Smooth muscle cell (in vitro differentiated cells): ENCODE measurements at regions not wholly inside any gene's neighbourhood (a gene's known extent, or its start where the extent isn't known, plus 50 kb on each side); places are given as distances from the start of the nearest gene placed in this dataset.

ENCODE experiments used
- DNase-seq: peaks from one replicate; lab custom pipeline; 2025; ENCODE audit not compliant: unreplicated experiment; lab: John Stamatoyannopoulos, UW
- H2AFZ ChIP-seq: fragments of 200-600 bp; sonication (generic); 2 replicates; pipeline ENCODE4 v1.6.0; 2016; ENCODE audit warnings: antibody characterized with exemption, low read depth, mild to moderate bottlenecking
- H3F3A ChIP-seq: fragments of 200-600 bp; sonication (generic); 2 replicates; pipeline ENCODE4 v1.6.0; 2017; ENCODE audit warnings: antibody characterized with exemption, low read depth
- H3K27ac ChIP-seq: fragments of 200-600 bp; sonication (generic); 2 replicates; pipeline ENCODE4 v1.5.1; 2016; ENCODE audit warnings: low read depth, mild to moderate bottlenecking
- H3K27me3 ChIP-seq: fragments of 200-600 bp; sonication (generic); 2 replicates; pipeline ENCODE4 v1.6.1; 2016; ENCODE audit warnings: low read depth, mild to moderate bottlenecking
- H3K36me3 ChIP-seq: fragments of 200-600 bp; sonication (generic); 2 replicates; pipeline ENCODE4 v1.5.1; 2016; ENCODE audit warnings: low read depth
- H3K4me1 ChIP-seq: fragments of 200-600 bp; sonication (generic); 2 replicates; pipeline ENCODE4 v1.5.1; 2016; ENCODE audit warnings: low read depth
- H3K4me2 ChIP-seq: fragments of 200-600 bp; sonication (generic); 2 replicates; pipeline ENCODE4 v1.6.0; 2016; ENCODE audit warnings: mild to moderate bottlenecking
- H3K4me3 ChIP-seq: fragments of 200-600 bp; sonication (generic); 2 replicates; pipeline ENCODE4 v1.5.1; 2016; ENCODE audit warnings: mild to moderate bottlenecking
- H3K79me2 ChIP-seq: fragments of 200-600 bp; sonication (generic); 2 replicates; pipeline ENCODE4 v1.6.0; 2016; ENCODE audit warnings: low read depth, mild to moderate bottlenecking
- H3K9ac ChIP-seq: fragments of 200-600 bp; sonication (generic); 2 replicates; pipeline ENCODE4 v1.6.0; 2016; ENCODE audit warnings: low read depth
- H3K9me3 ChIP-seq: fragments of 200-600 bp; sonication (generic); replicated peaks from 2 replicates; pipeline ENCODE4 v1.5.1; 2016; ENCODE audit warnings: low read depth
- H4K20me1 ChIP-seq: fragments of 200-600 bp; sonication (generic); 2 replicates; pipeline ENCODE4 v1.6.0; 2016; ENCODE audit warnings: low read depth
- CTCF ChIP-seq: fragments of 200-600 bp; sonication (generic); IDR thresholded peaks from 2 replicates; pipeline ENCODE4 v1.5.1; 2017; ENCODE audit warnings: borderline replicate concordance, mild to moderate bottlenecking, antibody characterized with exemption; ENCODE audit not compliant: insufficient read depth, poor library complexity, severe bottlenecking
- WGBS: methylation state at CpG from one replicate; pipeline ENCODE4 v1.1.7; 2016; ENCODE audit warnings: low lambda C conversion rate; 5-methylcytosine and 5-hydroxymethylcytosine counted together

- Histone ChIP-seq H3K36me3 (no peaks in the 10 kb centered on the region), H4K20me1 (no peaks in the 10 kb centered on the region), H3K4me1 (no peaks in the 10 kb centered on the region), H3K9me3 (no peaks in the 10 kb centered on the region), H3K4me2 (no peak overlapping the region), H2AFZ (no peak overlapping the region), H3K9ac (no peak overlapping the region), H3F3A (no peaks in the 10 kb centered on the region), H3K27me3 (no peaks in the 10 kb centered on the region), H3K4me3 (no peak overlapping the region), H3K79me2 (no peaks in the 10 kb centered on the region), H3K27ac (no peak overlapping the region)
- DNase-seq: no peak
- TF ChIP-seq CTCF: no peak
- WGBS: 75% methylated on average over 2 of the region's 2 CpGs
Measured at GRCh38 chr2:137892739-137893138, 71.5 kb upstream of the HNMT start.

- Histone ChIP-seq H2AFZ (no peak overlapping the region), H3K9me3 (no peaks in the 10 kb centered on the region), H4K20me1 (no peaks in the 10 kb centered on the region), H3K27ac (no peak overlapping the region), H3K27me3 (no peaks in the 10 kb centered on the region), H3K79me2 (no peaks in the 10 kb centered on the region), H3K4me2 (no peak overlapping the region), H3K9ac (no peak overlapping the region), H3F3A (no peaks in the 10 kb centered on the region), H3K4me3 (no peak overlapping the region), H3K36me3 (no peaks in the 10 kb centered on the region), H3K4me1 (no peaks in the 10 kb centered on the region)
- no peak for DNase-seq
- TF ChIP-seq CTCF: no peak
- WGBS: 98% methylated on average over 2 of the region's 2 CpGs
Measured at GRCh38 chr2:137893145-137893544, 71.1 kb upstream of the HNMT start.

- WGBS: 39% methylated on average over 2 of the region's 2 CpGs
- Histone ChIP-seq H3K4me1 (no peaks in the 10 kb centered on the region), H3K27me3 (no peaks in the 10 kb centered on the region), H3K27ac (no peak overlapping the region), H3K79me2 (no peaks in the 10 kb centered on the region), H3K4me2 (no peak overlapping the region), H2AFZ (no peak overlapping the region), H3K9ac (no peak overlapping the region), H3K36me3 (no peaks in the 10 kb centered on the region), H3K4me3 (no peak overlapping the region), H4K20me1 (no peaks in the 10 kb centered on the region), H3K9me3 (no peaks in the 10 kb centered on the region), H3F3A (no peaks in the 10 kb centered on the region)
- no peak for TF ChIP-seq CTCF
- no peak for DNase-seq
Measured at GRCh38 chr2:137896467-137896866, 67.8 kb upstream of the HNMT start.

GRCh38 chr2:137897082-137897481 is 67.2 kb upstream of the HNMT start:
- no peaks in the 10 kb centered on the region for H3K79me2 ChIP-seq
- no peak overlapping the region for H3K4me3 ChIP-seq
- no peak overlapping the region for H3K4me2 ChIP-seq
- DNase-seq: no peak
- no peaks in the 10 kb centered on the region for H3K4me1 ChIP-seq
- H4K20me1 ChIP-seq: no peaks in the 10 kb centered on the region
- no peaks in the 10 kb centered on the region for H3F3A ChIP-seq
- 47% methylated on average over 1 of the region's 1 CpG for whole genome bisulfite sequencing
- H3K9me3 ChIP-seq: no peaks in the 10 kb centered on the region
- H3K9ac ChIP-seq: no peak overlapping the region
- no peaks in the 10 kb centered on the region for H3K27me3 ChIP-seq
- no peak overlapping the region for H3K27ac ChIP-seq
- H3K36me3 ChIP-seq: no peaks in the 10 kb centered on the region
- TF ChIP-seq CTCF: no peak
- H2AFZ ChIP-seq: no peak overlapping the region
